GM18873 (cell line): ENCODE measurements at regions not wholly inside any gene's neighbourhood (a gene's known extent, or its start where the extent isn't known, plus 50 kb on each side); places are given as distances from the start of the nearest gene placed in this dataset.
A peak's percentile ranks its signal among the peaks of the same experiment; 100 is the strongest.

ENCODE experiments used
- ATAC-seq: cut with Tn5 transposase; IDR thresholded peaks from one replicate; pipeline ENCODE4 v1.9.1; 2021; ENCODE audit warnings: mild to moderate bottlenecking, moderate library complexity, moderate number of reproducible peaks; ENCODE audit not compliant: unreplicated experiment, low FRiP score

GRCh38 chr22:48021991-48022401, 1259.5 kb downstream of the TBC1D22A start:
- ATAC-seq: no peak

- ATAC-seq: no peak
These were observed 1255.9 kb downstream of the TBC1D22A start for GRCh38 chr22:48018346-48018745.

- no peak for ATAC-seq
These were observed 1253.3 kb downstream of the TBC1D22A start for GRCh38 chr22:48015701-48016100.

- ATAC-seq: no peak
These were observed 1242.5 kb downstream of the TBC1D22A start for GRCh38 chr22:48004936-48005335.

- ATAC-seq: no peak
These were observed 1241.6 kb downstream of the TBC1D22A start for GRCh38 chr22:48004038-48004437.

- ATAC-seq: no peak
These were observed 1238.7 kb downstream of the TBC1D22A start for GRCh38 chr22:48001101-48001500.

GRCh38 chr22:47997612-47998011, 1235.2 kb downstream of the TBC1D22A start:
- ATAC-seq: no peak

- ATAC-seq: no peak
These were observed 1234.7 kb downstream of the TBC1D22A start for GRCh38 chr22:47997052-47997590.

GRCh38 chr22:47996446-47996857, 1234.0 kb downstream of the TBC1D22A start:
- ATAC-seq: peak; percentile 54

- no peak for ATAC-seq
These were observed 1233.3 kb downstream of the TBC1D22A start for GRCh38 chr22:47995718-47996117.

- ATAC-seq: no peak
These were observed 1232.8 kb downstream of the TBC1D22A start for GRCh38 chr22:47995264-47995627.

GRCh38 chr22:47994601-47995263, 1232.3 kb downstream of the TBC1D22A start:
- no peak for ATAC-seq

- no peak for ATAC-seq
These were observed 1231.6 kb downstream of the TBC1D22A start for GRCh38 chr22:47994045-47994444.

GRCh38 chr22:47990481-47990880, 1228.0 kb downstream of the TBC1D22A start:
- ATAC-seq: no peak

GRCh38 chr22:47987885-47988515, 1225.5 kb downstream of the TBC1D22A start:
- no peak for ATAC-seq

GRCh38 chr22:47976219-47976618, 1213.8 kb downstream of the TBC1D22A start:
- ATAC-seq: no peak

- ATAC-seq: no peak
These were observed 1205.4 kb downstream of the TBC1D22A start for GRCh38 chr22:47967831-47968230.

GRCh38 chr22:47966316-47966715, 1203.9 kb downstream of the TBC1D22A start:
- no peak for ATAC-seq

GRCh38 chr22:47965896-47966295, 1203.4 kb downstream of the TBC1D22A start:
- ATAC-seq: no peak

- ATAC-seq: no peak
These were observed 1202.6 kb downstream of the TBC1D22A start for GRCh38 chr22:47965066-47965465.

- ATAC-seq: no peak
These were observed 1201.2 kb downstream of the TBC1D22A start for GRCh38 chr22:47963660-47964059.

GRCh38 chr22:47957649-47958048, 1195.2 kb downstream of the TBC1D22A start:
- no peak for ATAC-seq
